GM12874 (cell line): ENCODE measurements at regions not wholly inside any gene's neighbourhood (a gene's known extent, or its start where the extent isn't known, plus 50 kb on each side); places are given as distances from the start of the nearest gene placed in this dataset.

ENCODE experiments used
- CTCF ChIP-seq: IDR thresholded peaks from 2 replicates; pipeline ENCODE4 v1.5.1; 2011; ENCODE audit warnings: low read depth, mild to moderate bottlenecking, control low read depth, low read length, moderate library complexity; ENCODE audit not compliant: insufficient read depth

DNA sequence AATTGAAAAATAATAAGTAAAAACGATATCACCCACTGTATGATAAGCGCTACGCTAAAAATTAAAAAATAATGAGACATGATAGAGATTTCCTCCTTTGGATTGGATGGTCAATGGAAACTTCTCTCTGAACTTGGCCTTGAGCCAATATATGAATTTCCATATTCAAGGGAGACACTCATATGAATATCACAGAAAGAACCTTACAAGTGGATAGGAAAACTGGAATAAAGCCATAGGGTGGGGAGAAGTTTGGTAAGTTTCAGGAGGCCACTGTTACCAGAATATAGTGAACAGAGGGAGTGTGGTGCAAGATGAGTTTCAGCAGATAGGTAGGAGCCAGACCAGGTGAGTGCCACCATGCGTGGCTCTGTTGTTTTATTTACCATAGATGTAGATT, 147.2 kb downstream of the SEM1 start:
- no peak for TF ChIP-seq CTCF

GRCh38 chr7:96561892-96562291, 147.8 kb downstream of the SEM1 start:
- no peak for TF ChIP-seq CTCF

DNA sequence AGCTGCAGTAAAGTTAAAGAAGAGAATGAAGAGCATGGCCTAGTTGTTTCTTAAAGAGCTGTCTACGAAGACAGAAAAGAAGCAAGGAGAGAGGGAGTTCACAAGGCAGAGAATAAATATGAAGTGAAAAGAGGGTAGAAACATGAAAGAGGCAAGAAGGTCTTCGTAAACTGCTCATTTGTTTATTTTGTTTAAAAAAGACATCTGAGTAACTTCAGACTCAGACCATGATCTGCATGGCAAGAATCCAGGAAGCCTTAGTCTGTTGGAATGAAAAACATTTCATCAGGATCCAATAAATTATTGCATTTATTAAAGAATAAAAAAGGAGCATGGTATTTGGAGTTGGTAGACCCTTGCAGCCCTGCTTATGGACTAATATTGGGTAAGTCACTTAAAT, 151.1 kb downstream of the SEM1 start:
- no peak for TF ChIP-seq CTCF

GRCh38 chr7:96558093-96558492, 151.6 kb downstream of the SEM1 start:
- no peak for TF ChIP-seq CTCF

- TF ChIP-seq CTCF: no peak
Observed at GRCh38 chr7:96548664-96549063, 161.0 kb downstream of the SEM1 start.

DNA sequence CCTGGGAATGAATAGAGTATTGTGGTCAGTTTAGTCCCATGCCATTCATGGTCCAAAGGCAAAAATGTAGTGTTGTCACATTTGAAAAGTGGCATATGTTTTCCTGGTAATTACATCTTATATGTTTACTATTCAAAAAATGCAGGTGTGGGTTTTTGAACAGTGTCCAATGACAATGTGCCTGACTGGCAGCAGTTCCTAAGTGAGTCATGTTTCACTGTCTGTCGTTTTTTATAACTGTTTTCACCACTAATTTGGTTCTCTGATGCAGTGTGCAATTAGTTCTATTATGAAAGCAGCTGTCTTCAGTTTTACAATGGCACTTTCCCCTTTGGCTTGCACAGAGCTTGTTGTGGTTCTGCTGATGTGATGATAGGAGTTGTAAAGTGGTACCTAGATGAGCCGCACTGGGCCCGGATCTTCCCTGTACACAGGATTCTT, 162.3 kb downstream of the SEM1 start:
- TF ChIP-seq CTCF: no peak

- TF ChIP-seq CTCF: no peak
Observed at GRCh38 chr7:96546426-96546825, 163.2 kb downstream of the SEM1 start.

DNA sequence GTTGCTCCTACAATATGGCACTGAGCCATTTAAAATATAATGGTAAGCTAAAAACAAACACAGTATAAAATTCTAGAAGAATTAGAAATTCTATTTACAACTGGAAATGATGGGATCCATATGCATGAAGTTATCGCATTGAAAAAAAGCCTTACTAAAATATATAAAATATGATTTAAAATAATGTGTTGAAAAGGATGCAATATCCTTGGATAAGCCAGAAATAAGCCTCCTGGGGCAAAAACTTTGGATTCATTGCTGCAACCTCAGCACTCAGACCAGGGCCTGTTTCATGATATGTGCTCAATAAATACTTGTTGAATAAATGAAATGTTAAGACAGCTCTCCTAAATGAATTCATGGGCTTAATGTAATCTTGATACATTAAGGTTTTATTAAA, 170.2 kb downstream of the SEM1 start:
- no peak for TF ChIP-seq CTCF
